GM12872 (cell line): ENCODE measurements at regions not wholly inside any gene's neighbourhood (a gene's known extent, or its start where the extent isn't known, plus 50 kb on each side); places are given as distances from the start of the nearest gene placed in this dataset.

Experiments
- TF ChIP-seq, protein P1 (sequence below): IDR thresholded peaks from 3 replicates; pipeline ENCODE4 v1.5.1; 2011; ENCODE audit warnings: low read depth, mild to moderate bottlenecking, low read length, moderate library complexity; ENCODE audit not compliant: insufficient read depth

DNA sequence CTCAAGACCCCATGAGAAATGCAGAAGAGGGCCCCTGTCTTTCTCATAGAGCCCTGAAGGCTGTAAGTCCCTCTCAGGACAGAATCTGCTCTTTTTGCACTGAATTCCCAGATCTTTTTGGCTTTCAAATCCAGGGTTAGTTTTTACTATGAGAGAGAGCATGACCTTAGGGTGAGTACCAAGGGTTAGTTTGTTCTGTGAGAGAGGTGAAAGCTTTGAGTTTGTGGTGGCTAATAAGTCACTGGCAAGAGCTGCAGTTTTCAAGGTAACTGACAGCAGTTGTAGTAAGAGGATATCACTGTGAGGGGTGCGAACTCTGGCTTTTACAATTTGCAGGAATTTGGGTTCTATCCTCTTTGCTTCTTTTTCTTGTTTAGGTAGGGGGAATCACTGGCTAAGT, 248.4 kb upstream of the KCNH7 start:
- TF ChIP-seq, protein P1, sequence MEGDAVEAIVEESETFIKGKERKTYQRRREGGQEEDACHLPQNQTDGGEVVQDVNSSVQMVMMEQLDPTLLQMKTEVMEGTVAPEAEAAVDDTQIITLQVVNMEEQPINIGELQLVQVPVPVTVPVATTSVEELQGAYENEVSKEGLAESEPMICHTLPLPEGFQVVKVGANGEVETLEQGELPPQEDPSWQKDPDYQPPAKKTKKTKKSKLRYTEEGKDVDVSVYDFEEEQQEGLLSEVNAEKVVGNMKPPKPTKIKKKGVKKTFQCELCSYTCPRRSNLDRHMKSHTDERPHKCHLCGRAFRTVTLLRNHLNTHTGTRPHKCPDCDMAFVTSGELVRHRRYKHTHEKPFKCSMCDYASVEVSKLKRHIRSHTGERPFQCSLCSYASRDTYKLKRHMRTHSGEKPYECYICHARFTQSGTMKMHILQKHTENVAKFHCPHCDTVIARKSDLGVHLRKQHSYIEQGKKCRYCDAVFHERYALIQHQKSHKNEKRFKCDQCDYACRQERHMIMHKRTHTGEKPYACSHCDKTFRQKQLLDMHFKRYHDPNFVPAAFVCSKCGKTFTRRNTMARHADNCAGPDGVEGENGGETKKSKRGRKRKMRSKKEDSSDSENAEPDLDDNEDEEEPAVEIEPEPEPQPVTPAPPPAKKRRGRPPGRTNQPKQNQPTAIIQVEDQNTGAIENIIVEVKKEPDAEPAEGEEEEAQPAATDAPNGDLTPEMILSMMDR: no peak

DNA sequence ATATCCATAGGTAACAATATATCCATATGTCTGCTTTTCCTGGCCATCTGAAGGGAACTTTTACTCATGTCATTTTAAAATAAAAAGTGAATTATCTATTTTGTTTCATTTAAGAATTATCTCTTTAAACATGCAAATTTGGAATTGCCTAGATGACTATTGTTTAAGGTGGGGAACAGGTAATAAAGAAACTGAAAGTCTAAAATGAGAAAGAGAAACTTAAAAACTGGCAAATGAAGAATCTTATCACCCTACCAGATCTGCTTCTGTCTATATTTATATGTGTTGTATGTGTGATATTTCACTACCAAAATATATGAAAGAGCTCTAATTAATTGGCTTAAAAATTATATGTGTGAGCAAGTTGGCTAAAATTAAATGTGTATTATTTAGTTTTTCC, 243.2 kb upstream of the KCNH7 start:
- TF ChIP-seq, protein P1: no peak

DNA sequence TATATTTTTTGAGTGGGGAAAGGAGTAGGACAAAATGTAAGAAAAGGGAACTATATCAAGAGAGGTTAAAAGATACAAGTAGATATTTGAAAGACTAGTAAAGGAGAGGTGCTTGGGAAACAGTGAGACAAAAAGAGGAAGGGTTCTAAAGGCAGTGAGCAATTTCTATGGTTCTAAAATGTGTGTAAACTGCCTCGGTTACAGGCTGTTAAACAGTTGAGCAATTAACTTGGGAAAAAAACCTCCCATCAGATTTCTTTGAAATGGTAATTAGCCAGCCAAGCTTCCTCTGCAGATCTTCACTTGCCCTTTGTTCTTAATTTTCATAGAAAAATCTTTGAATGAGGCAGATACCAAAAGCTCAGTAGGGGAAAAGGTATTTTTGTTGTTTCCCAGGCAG, 238.7 kb upstream of the KCNH7 start:
- TF ChIP-seq, protein P1: no peak

DNA sequence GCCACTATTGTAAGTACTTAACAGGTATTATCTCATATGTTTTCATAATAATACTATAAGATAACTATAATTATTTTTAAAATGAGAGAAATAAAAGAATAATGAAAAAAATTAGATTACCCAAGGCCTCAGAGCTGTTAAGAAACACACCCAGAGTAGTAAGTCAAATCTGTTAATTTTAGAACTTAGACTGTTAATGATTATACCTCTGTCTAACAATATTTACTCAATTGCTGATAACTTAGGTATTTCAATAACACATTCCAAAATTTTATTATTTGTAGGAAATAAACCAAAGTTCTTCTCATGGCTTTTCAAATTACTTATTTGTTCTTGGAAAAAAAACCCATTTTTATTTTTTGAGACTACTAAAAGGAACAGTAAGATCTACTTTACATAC, 227.5 kb upstream of the KCNH7 start:
- TF ChIP-seq, protein P1: no peak

DNA sequence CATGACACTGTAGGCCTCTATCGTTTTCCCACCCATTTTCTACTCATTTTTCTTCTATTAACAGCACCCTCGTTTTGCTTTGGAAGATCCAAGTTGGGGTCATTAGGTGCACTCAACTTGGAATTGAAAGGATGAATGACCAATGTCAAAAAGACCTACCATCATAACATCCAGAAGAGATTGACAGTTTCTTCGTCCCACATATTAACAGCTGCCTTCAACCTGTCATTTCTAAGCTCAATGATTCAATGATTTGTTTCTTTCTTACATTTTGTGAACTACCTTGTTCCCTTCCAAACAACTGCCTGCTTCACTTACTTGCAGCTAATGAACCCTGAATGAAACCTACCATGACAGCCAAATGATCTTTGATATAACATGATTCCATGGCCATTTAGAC, 224.0 kb upstream of the KCNH7 start:
- TF ChIP-seq, protein P1: no peak

DNA sequence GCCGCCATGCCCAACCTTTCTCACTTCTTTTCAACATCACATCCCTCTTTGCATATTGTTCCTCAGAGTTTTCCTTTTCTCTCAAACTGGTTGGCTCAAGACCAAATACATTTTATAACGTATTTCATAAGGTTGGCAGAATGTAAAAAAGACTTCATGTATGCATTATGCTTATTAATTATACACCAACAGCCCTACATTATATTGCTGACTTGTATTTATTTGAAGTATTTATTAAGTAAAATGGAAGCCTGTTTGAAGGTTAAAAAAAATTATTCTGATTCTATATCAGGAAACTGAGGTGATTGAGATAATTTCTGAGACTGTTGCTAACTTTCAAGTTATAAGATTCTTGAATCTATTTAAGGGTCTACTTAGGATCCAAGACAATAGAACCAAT, 208.0 kb upstream of the KCNH7 start:
- TF ChIP-seq, protein P1: no peak

DNA sequence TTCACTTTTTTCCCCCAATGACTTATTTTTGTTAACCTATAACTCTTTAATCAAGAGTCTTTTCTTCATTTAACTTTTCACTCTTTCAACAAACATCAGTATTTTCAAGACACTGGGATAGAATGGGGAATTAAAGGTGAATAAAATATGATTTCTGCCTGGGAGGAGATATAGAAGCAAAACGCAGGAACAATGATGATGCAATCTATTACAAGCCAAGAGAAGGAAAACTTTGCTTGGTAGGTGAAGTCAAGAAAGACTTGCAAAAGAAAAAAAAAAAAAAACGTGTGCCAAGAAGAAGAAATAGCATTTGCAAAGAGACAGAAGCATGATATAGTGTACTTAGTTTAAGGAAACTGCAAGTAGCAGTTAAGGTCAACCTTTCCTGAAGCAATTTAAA, 207.3 kb upstream of the KCNH7 start:
- TF ChIP-seq, protein P1: no peak

DNA sequence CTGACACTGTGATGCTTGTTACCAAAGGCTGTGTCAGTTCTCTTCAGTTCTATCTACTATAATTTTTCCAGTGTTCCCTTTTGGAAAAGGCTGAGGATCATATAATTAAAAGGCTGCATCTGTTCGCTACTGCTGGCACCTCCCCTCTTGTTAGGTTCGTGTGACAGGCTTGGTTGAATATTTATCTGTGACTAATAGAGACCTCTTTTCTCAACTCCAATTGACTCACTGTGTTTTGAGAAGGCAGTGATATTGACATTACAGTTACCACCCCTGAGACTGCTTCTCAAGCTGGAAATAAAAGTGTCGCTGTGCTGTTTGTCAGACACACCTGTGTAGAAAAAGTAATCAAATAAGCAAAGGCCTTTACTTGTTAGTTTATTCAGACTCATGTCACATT, 205.5 kb upstream of the KCNH7 start:
- TF ChIP-seq, protein P1: no peak
